ENCODE measurements at regions not wholly inside any gene's neighbourhood (a gene's known extent, or its start where the extent isn't known, plus 50 kb on each side); places are given as distances from the start of the nearest gene placed in this dataset.

DNA sequence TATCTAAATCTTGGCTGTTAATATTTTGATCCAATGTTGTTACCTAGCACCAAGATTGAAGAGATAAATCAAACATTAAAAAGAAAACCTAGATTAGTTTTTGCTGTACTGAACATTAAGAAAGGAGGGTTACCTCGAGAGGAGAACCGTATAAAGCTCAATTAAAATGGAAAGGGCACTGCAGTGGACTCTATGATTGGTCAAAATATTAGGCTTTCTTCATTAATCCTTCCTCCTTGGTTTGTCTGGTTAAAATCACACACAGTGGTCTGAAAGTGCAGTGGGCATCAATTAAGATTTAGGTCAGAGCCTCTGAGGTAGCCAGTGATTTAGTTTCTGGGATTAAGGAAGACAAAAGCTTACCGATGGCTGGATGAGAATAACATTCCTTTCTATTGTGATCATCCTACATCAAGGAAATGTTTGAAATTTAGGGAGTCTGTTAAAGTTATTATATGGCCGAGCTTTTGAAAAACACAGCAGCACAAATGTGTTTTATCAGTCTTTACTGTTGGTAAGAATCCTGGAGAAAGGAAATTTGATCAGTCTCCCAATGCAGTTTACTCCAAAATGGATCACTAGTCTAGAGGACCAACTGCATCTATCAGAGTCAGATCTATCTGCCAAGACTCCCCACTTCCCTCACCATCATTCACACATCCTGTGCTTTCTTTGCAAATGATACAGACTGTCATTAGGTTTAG is 134.6 kb upstream of the NEDD9 start:
- peak; percentile 73 for ATAC-seq
- TF ChIP-seq, protein P1, sequence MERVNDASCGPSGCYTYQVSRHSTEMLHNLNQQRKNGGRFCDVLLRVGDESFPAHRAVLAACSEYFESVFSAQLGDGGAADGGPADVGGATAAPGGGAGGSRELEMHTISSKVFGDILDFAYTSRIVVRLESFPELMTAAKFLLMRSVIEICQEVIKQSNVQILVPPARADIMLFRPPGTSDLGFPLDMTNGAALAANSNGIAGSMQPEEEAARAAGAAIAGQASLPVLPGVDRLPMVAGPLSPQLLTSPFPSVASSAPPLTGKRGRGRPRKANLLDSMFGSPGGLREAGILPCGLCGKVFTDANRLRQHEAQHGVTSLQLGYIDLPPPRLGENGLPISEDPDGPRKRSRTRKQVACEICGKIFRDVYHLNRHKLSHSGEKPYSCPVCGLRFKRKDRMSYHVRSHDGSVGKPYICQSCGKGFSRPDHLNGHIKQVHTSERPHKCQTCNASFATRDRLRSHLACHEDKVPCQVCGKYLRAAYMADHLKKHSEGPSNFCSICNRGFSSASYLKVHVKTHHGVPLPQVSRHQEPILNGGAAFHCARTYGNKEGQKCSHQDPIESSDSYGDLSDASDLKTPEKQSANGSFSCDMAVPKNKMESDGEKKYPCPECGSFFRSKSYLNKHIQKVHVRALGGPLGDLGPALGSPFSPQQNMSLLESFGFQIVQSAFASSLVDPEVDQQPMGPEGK (CRISPR knock-in tag; IDR thresholded peaks at IDR 0.05; ENCODE audit: borderline replicate concordance): no peak
- no peak for TF ChIP-seq ZNF70 (CRISPR knock-in tag; IDR thresholded peaks at IDR 0.05)
- TF ChIP-seq ISL1 (CRISPR knock-in tag; IDR thresholded peaks at IDR 0.05): peak; percentile 59

DNA sequence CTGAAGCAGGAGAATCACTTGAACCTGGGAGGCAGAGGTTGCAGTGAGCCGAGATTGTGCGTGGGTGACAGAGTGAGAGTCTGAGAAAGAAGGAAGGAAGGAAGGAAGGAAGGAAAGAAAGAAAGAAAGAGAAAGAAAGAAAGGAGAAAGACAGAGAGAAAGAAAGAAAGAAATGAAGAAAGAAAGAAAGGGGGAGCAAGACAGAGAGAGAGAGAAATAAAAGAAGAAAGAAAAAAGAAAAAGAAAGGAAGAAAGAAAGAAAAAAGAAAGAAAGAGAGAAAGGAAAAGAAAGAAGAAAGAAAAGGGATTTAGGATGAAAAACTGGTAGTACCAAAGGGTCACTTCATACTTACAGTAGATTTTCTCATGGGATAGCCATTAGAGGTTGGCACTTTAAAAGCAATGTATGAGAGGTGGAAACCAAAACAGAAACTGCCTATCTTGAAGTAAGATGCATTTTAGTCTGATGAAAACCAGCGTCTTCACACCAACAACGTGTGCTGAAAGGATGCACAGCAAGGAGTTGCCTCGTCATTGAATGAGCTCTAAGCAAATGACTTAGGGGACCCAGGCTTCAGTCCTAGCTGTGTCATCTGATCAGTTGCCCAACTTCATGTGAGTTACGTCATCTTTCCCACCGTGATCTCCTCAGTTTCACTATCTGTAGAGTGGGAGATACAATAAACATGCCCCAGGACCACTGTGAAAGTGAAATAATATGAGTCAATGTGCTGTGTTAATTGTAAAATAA is 133.9 kb upstream of the NEDD9 start:
- no peak for TF ChIP-seq ISL1 (CRISPR knock-in tag; IDR thresholded peaks at IDR 0.05)
- no peak for TF ChIP-seq ZC3H10 (CRISPR knock-in tag; IDR thresholded peaks at IDR 0.05)
- TF ChIP-seq, protein P2, sequence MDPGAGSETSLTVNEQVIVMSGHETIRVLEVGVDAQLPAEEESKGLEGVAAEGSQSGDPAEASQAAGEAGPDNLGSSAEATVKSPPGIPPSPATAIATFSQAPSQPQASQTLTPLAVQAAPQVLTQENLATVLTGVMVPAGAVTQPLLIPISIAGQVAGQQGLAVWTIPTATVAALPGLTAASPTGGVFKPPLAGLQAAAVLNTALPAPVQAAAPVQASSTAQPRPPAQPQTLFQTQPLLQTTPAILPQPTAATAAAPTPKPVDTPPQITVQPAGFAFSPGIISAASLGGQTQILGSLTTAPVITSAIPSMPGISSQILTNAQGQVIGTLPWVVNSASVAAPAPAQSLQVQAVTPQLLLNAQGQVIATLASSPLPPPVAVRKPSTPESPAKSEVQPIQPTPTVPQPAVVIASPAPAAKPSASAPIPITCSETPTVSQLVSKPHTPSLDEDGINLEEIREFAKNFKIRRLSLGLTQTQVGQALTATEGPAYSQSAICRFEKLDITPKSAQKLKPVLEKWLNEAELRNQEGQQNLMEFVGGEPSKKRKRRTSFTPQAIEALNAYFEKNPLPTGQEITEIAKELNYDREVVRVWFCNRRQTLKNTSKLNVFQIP (CRISPR knock-in tag; IDR thresholded peaks at IDR 0.05; ENCODE audit: borderline replicate concordance, low read depth): no peak
- no peak for TF ChIP-seq TCF4 (CRISPR knock-in tag; IDR thresholded peaks at IDR 0.05; ENCODE audit: borderline replicate concordance)
- no peak for TF ChIP-seq PPARA (CRISPR knock-in tag; IDR thresholded peaks at IDR 0.05; ENCODE audit: borderline replicate concordance)
- no peak for TF ChIP-seq OSR1 (CRISPR knock-in tag; IDR thresholded peaks at IDR 0.05)
- no peak for TF ChIP-seq BACH2 (CRISPR knock-in tag; IDR thresholded peaks at IDR 0.05; ENCODE audit: borderline replicate concordance)
- TF ChIP-seq, protein P3, sequence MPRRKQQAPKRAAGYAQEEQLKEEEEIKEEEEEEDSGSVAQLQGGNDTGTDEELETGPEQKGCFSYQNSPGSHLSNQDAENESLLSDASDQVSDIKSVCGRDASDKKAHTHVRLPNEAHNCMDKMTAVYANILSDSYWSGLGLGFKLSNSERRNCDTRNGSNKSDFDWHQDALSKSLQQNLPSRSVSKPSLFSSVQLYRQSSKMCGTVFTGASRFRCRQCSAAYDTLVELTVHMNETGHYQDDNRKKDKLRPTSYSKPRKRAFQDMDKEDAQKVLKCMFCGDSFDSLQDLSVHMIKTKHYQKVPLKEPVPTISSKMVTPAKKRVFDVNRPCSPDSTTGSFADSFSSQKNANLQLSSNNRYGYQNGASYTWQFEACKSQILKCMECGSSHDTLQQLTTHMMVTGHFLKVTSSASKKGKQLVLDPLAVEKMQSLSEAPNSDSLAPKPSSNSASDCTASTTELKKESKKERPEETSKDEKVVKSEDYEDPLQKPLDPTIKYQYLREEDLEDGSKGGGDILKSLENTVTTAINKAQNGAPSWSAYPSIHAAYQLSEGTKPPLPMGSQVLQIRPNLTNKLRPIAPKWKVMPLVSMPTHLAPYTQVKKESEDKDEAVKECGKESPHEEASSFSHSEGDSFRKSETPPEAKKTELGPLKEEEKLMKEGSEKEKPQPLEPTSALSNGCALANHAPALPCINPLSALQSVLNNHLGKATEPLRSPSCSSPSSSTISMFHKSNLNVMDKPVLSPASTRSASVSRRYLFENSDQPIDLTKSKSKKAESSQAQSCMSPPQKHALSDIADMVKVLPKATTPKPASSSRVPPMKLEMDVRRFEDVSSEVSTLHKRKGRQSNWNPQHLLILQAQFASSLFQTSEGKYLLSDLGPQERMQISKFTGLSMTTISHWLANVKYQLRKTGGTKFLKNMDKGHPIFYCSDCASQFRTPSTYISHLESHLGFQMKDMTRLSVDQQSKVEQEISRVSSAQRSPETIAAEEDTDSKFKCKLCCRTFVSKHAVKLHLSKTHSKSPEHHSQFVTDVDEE (CRISPR knock-in tag; IDR thresholded peaks at IDR 0.05): no peak
- TF ChIP-seq, protein P4, sequence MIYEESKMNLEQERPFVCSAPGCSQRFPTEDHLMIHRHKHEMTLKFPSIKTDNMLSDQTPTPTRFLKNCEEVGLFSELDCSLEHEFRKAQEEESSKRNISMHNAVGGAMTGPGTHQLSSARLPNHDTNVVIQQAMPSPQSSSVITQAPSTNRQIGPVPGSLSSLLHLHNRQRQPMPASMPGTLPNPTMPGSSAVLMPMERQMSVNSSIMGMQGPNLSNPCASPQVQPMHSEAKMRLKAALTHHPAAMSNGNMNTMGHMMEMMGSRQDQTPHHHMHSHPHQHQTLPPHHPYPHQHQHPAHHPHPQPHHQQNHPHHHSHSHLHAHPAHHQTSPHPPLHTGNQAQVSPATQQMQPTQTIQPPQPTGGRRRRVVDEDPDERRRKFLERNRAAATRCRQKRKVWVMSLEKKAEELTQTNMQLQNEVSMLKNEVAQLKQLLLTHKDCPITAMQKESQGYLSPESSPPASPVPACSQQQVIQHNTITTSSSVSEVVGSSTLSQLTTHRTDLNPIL (CRISPR knock-in tag; IDR thresholded peaks at IDR 0.05; ENCODE audit: low read depth): no peak
- no peak for ATAC-seq

DNA sequence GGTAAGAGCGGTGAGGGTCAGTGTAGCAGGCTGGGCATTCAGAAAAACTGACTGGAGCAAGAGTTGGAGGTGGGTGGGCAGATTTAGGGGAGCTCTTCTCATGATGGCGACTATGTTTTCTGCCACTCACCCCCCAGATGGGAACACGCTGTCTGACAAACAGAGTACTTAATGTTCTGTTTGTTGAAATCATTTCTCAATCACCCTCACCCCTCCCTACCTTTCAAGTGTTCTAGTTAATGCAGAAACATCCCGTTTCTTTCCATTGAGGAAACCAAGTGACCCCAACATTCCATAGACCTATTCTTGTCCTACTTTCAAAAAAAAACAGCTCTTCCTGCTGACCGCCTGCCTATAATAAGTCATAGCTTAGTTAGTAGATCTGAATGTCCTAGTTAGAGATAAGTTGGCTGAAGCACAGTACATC is 132.5 kb upstream of the NEDD9 start:
- TF ChIP-seq BACH2 (CRISPR knock-in tag; IDR thresholded peaks at IDR 0.05; ENCODE audit: borderline replicate concordance) (no peak), RARB (CRISPR knock-in tag; IDR thresholded peaks at IDR 0.05) (no peak)
- TF ChIP-seq, protein P2 (CRISPR knock-in tag; IDR thresholded peaks at IDR 0.05; ENCODE audit: borderline replicate concordance, low read depth): no peak
- TF ChIP-seq, protein P1 (CRISPR knock-in tag; IDR thresholded peaks at IDR 0.05; ENCODE audit: borderline replicate concordance): no peak
- no peak for ATAC-seq
